ENCODE measurements at regions not wholly inside any gene's neighbourhood (a gene's known extent, or its start where the extent isn't known, plus 50 kb on each side); places are given as distances from the start of the nearest gene placed in this dataset.

DNA sequence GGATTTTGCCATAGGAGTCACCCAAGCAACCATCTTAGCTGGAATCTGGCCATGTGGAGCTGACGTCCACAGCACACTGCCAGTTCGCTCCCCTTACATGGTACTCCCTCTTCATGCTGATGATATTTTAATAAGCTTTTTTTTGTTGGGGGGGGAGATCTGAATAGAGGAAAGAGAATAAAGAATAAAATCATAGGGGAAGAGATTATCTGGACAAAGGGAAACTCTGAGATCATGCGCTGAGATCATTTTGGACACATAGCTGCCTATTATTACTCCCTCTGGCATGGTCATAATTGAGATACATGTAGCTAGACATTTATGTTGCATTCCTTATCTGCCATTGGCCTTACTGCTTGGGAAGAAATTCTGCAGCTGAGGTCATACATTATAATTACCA lies 282.7 kb downstream of the HTR7 start:
- in situ Hi-C loops (cut with MboI; ENCODE audit: low pct_unique_long_range_greater_than_20kb, low sequenced_read_pairs, unreplicated experiment) = loop anchor here (25.0 kb wide), 1 partner anchor 788 kb away; no protein-coding TSS in a partner anchor
- TF ChIP-seq, protein P1, sequence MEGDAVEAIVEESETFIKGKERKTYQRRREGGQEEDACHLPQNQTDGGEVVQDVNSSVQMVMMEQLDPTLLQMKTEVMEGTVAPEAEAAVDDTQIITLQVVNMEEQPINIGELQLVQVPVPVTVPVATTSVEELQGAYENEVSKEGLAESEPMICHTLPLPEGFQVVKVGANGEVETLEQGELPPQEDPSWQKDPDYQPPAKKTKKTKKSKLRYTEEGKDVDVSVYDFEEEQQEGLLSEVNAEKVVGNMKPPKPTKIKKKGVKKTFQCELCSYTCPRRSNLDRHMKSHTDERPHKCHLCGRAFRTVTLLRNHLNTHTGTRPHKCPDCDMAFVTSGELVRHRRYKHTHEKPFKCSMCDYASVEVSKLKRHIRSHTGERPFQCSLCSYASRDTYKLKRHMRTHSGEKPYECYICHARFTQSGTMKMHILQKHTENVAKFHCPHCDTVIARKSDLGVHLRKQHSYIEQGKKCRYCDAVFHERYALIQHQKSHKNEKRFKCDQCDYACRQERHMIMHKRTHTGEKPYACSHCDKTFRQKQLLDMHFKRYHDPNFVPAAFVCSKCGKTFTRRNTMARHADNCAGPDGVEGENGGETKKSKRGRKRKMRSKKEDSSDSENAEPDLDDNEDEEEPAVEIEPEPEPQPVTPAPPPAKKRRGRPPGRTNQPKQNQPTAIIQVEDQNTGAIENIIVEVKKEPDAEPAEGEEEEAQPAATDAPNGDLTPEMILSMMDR (IDR thresholded peaks at IDR 0.05; ENCODE audit: extremely low read depth, insufficient read depth, missing control alignments) = no peak

DNA sequence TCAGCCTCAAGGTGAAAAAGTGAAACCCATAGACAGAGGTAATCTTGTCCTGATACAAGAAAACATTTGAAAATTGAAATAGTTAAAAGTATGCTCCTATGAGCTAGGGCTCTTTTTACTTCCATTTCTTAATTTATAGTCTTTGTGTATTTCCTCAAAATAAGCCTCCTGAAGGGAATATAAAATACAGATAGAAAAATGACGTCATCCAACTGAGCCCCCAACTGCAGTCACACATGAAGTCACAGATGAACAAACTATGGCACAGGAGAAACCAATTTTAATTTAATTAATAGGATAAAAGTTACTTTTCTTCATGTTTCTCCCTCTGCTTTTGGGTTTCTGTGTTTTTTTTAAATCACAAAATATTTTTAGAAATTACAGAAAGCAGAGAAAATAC lies 280.3 kb downstream of the HTR7 start:
- no peak for DNase-seq (ENCODE audit: low spot score)
- in situ Hi-C loops (cut with MboI; ENCODE audit: low pct_unique_long_range_greater_than_20kb, low sequenced_read_pairs, unreplicated experiment) = loop anchor here (25.0 kb wide), 1 partner anchor 790 kb away; no protein-coding TSS in a partner anchor
- TF ChIP-seq, protein P1 (IDR thresholded peaks at IDR 0.05; ENCODE audit: extremely low read depth, insufficient read depth, missing control alignments) = no peak

More for the DNA sequence above, 282.7 kb downstream of the HTR7 start:
- no peak for DNase-seq (ENCODE audit: low spot score)

DNA sequence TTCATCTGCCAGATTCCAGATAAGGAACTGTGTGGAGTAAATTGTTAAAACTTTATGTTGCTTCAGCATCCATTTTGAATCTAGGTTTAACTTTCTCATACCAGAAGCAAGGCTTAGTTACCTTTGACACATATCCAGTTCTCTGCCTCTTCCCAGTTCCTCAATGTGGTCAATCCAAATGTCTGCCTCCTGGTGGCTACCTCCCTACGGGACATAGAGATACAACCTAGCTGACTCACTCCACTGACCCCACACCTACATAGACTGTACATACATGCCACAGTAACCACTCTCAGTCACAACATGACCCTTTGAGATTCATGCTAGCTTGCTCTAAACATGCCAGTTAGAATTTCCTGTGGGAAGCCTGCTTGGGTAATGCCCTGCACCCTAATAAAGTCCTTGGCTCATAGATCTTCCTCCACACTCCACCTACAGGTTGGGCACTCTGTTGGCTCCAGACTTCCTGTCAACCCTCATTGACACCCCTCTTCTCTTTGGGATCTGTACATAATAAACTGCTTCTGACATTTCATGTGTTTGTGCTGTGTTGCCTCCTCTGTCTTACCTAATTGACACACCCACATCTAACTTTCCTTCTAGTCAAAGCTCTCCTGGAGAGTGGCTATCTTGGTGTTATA lies 278.1 kb downstream of the HTR7 start:
- TF ChIP-seq, protein P1 (IDR thresholded peaks at IDR 0.05; ENCODE audit: extremely low read depth, insufficient read depth, missing control alignments) = no peak
- in situ Hi-C loops (cut with MboI; ENCODE audit: low pct_unique_long_range_greater_than_20kb, low sequenced_read_pairs, unreplicated experiment) = loop anchor here (25.0 kb wide), 1 partner anchor 792 kb away; no protein-coding TSS in a partner anchor
- no peak for DNase-seq (ENCODE audit: low spot score)

DNA sequence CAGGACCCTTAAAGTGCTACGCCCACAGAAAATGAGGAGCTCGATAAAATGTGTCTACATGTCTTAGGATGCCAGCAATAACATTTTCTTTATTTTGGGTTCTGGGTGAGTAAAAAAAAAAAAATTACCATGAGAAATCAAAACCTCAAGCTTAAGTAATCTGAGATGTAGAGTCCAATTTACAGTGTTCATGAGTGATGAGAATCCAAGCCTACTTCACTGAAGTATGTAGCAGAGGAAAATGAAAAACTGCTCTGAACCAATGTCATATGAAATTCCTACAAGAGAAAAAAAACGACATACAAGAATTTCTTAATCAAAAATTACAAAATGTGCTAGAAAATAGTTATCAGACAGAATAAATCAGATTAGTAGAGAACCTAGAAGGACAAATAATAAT lies 274.4 kb downstream of the HTR7 start:
- TF ChIP-seq, protein P1 (IDR thresholded peaks at IDR 0.05; ENCODE audit: extremely low read depth, insufficient read depth, missing control alignments) = no peak
- no peak for DNase-seq (ENCODE audit: low spot score)
- in situ Hi-C loops (cut with MboI; ENCODE audit: low pct_unique_long_range_greater_than_20kb, low sequenced_read_pairs, unreplicated experiment) = loop anchor here (25.0 kb wide), 1 partner anchor 796 kb away; no protein-coding TSS in a partner anchor

DNA sequence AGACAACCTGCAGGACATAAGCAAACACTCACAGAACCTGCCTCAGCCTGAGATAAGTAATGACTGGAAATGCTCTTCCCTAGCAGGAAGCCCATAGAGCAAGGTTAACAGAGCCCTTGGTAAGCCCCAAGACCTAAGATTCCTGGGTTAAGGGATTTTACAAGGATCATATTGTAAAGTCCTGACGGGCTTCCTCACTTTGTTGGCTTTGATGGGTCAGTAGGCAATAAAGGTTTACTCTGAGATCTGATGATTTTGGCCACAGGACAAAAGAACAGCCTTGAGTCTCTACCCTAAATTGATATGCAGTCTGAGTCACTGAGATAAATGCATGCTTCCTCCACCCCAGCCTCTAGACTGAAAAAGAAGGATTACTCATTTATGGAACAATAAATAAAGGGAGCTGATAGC lies 270.8 kb downstream of the HTR7 start:
- in situ Hi-C loops (cut with MboI; ENCODE audit: low pct_unique_long_range_greater_than_20kb, low sequenced_read_pairs, unreplicated experiment) = loop anchor here (25.0 kb wide), 1 partner anchor 800 kb away; no protein-coding TSS in a partner anchor
- no peak for DNase-seq (ENCODE audit: low spot score)
- TF ChIP-seq, protein P1 (IDR thresholded peaks at IDR 0.05; ENCODE audit: extremely low read depth, insufficient read depth, missing control alignments) = no peak

DNA sequence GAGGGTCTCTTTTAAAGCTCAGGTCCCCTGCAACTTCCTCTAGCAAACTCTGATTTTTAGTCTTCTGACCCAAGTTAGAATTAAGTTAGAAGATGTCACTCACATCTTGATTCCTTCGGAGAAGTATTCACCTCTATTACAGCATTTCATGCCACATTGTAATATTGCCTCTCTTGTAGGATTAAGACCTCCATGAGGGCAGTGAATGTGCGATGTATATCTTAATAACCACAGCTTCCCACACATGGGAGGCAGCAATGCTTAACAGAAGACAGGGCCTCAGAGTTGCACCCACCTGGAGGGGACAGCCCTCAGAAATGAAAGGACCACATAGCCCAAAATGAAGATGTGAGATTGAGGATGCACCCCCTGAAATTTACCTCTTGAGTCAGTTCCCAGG lies 270.3 kb downstream of the HTR7 start:
- in situ Hi-C loops (cut with MboI; ENCODE audit: low pct_unique_long_range_greater_than_20kb, low sequenced_read_pairs, unreplicated experiment) = loop anchor here (25.0 kb wide), 1 partner anchor 800 kb away; no protein-coding TSS in a partner anchor
- TF ChIP-seq, protein P1 (IDR thresholded peaks at IDR 0.05; ENCODE audit: extremely low read depth, insufficient read depth, missing control alignments) = no peak

More for the DNA sequence above, 270.3 kb downstream of the HTR7 start:
- DNase-seq (ENCODE audit: low spot score) = no peak
